Uterus (tissue), 3 donors: ENCODE measurements at regions not wholly inside any gene's neighbourhood (a gene's known extent, or its start where the extent isn't known, plus 50 kb on each side); places are given as distances from the start of the nearest gene placed in this dataset.
"Not testable (repeated sequence)": the region's sequence is repeated elsewhere in the genome, so short reads cannot be mapped to it uniquely, and the experiment has no call there.

Source experiments
- DNase-seq, 2 donors: peaks; one replicate each; pipeline ENCODE4 v3.0.0-alpha.2; 2019 to 2020
- H3K27ac ChIP-seq, 2 donors: fragments of 200-600 bp; sonication (generic); 1 replicate in 1 of 2; 2 replicates in 1 of 2; pipeline ENCODE4 v1.5.1; 2016 to 2018
- H3K27me3 ChIP-seq, 2 donors: fragments of 200-600 bp; sonication (generic); one replicate each; pipeline ENCODE4 v1.5.1; 2018 to 2019; ENCODE audit warnings: control low read depth in 1 of 2
- H3K36me3 ChIP-seq, 2 donors: fragments of 200-600 bp; sonication (generic); one replicate each; pipeline ENCODE4 v1.5.1; 2019; ENCODE audit warnings: control low read depth in 1 of 2
- H3K4me1 ChIP-seq, 2 donors: fragments of 200-600 bp; sonication (generic); one replicate each; pipeline ENCODE4 v1.5.1; 2018 to 2019; ENCODE audit warnings: control low read depth in 1 of 2
- H3K4me3 ChIP-seq, 2 donors: fragments of 200-600 bp; sonication (generic); 1 replicate in 1 of 2; 2 replicates in 1 of 2; pipeline ENCODE4 v1.5.1; 2018 to 2019; ENCODE audit warnings: mild to moderate bottlenecking in 1 of 2
- H3K9me3 ChIP-seq, 2 donors: fragments of 200-600 bp; sonication (generic); one replicate each; pipeline ENCODE4 v1.5.1; 2019; ENCODE audit warnings: control low read depth in 1 of 2
- CTCF ChIP-seq, 4 experiments: fragments of 200-600 bp in 2 of 4; fragments of 450-650 bp in 2 of 4; sonication (generic) in 2 of 4; IDR thresholded peaks; one replicate each; pipeline ENCODE4 v1.5.1; 2016 to 2019; ENCODE audit warnings: antibody characterized with exemption in 4 of 4, mild to moderate bottlenecking in 2 of 4, moderate library complexity in 1 of 4
- POLR2A ChIP-seq, 2 donors: fragments of 450-650 bp; IDR thresholded peaks; one replicate each; pipeline ENCODE4 v1.6.1; 2016; ENCODE audit warnings: antibody characterized with exemption in 2 of 2, mild to moderate bottlenecking in 1 of 2, moderate library complexity in 1 of 2
- intact Hi-C: fragments of 100-400 bp; cut with DNase I; formaldehyde crosslinking; loops from one replicate; pipeline ENCODE4 v1.15.1; 2023; ENCODE audit warnings: low total_unique reads
- donor health status: DM: yes; HTN: yes; CAD: no.

DNA sequence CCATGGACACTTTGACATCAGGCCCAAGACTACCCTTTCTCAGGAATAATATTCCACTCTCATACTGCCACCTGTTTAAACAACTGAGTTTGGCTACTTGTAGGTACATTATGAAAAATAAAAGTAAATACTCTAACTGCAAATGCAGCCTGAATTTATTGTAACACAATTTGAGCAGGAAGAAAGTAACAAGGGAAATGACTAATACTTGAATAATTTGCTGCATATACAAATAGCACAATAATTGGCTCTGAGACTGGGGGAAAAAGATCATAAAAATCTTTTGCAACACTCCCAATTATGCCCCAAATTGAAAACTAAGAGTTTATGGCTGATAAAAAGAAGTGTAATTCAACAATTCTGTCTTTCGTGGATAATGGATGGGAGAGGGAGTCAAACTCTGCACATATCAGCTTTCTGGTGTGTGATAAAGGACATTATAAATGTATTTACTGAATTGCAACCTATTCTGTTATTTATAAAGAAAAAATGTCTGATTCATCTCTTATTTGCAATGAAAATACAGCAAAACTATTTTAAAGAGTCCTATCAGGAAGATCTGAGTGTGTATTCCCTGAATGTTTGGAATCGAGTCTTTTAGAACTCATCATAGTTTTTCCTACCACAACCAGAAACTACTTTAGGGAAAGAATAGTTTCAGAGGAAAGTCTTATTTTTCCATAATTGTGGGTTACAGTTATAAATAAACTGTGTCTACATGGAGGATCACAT lies 359.0 kb downstream of the JRKL start:
- intact Hi-C loops, result no loop called here
- Histone ChIP-seq H3K4me3 (no peak overlapping the region), H3K27ac (no peak overlapping the region), H3K4me1 (no peaks in the 10 kb centered on the region), H3K27me3 (no peaks in the 10 kb centered on the region), H3K9me3 (no peaks in the 10 kb centered on the region), H3K36me3 (no peaks in the 10 kb centered on the region)
- no peak for TF ChIP-seq POLR2A (IDR thresholded peaks at IDR 0.05)
- TF ChIP-seq CTCF (IDR thresholded peaks at IDR 0.05), result no peak
- DNase-seq, result no peak

DNA sequence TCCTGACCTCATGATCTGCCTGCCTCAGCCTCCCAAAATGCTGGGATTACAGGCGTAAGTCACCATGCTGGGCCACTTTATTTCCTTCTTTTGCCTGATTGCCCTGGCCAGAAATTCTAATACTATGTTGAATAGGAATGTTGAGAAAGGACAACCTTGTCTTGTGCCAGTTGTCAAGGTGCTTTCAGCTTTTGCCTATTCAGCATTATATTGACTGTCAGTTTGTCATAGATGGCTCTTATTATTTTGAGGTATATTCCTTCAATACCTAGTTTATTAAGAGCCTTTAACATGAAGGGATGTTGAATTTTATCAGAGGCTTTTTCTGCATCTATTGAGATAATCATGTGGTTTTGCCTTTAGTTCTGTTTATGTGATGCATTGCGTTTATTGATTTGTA lies 362.0 kb downstream of the JRKL start:
- H3K4me3 ChIP-seq, intact Hi-C loops, H3K27ac ChIP-seq, H3K9me3 ChIP-seq, DNase-seq, H3K27me3 ChIP-seq, H3K4me1 ChIP-seq, H3K36me3 ChIP-seq: not testable (repeated sequence)

- Histone ChIP-seq H3K4me1 (no peaks in the 10 kb centered on the region), H3K36me3 (no peaks in the 10 kb centered on the region), H3K27ac (no peak overlapping the region), H3K27me3 (no peaks in the 10 kb centered on the region), H3K9me3 (no peaks in the 10 kb centered on the region), H3K4me3 (no peak overlapping the region)
- TF ChIP-seq CTCF (IDR thresholded peaks at IDR 0.05) (no peak), POLR2A (IDR thresholded peaks at IDR 0.05) (no peak)
- intact Hi-C loops, result no loop called here
- no peak for DNase-seq
These were observed 362.4 kb downstream of the JRKL start for GRCh38 chr11:96752221-96752620.

DNA sequence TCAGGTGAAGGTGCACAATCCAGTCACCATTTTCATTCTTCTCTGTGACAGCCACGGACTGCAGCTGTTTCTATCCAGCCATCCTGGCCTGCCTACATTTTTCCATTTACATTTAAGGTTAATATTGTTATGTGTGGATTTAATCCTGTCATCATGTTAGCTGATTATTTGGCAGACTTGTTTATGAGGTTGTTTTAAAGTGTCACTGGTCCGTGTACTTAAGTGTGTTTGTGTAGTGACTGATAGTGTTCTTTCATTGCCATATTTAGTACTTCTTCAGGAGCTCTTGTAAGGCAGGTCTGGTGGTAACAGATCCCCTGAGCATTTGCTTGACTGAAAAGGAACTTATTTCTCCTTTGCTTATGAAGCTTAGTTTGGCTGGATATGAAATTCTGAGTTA lies 364.2 kb downstream of the JRKL start:
- Histone ChIP-seq H3K27ac (no peak overlapping the region), H3K4me1 (no peaks in the 10 kb centered on the region), H3K4me3 (no peak overlapping the region), H3K36me3 (no peaks in the 10 kb centered on the region), H3K9me3 (no peaks in the 10 kb centered on the region), H3K27me3 (no peaks in the 10 kb centered on the region)
- TF ChIP-seq POLR2A (IDR thresholded peaks at IDR 0.05) (no peak), CTCF (IDR thresholded peaks at IDR 0.05) (no peak)
- intact Hi-C loops, result no loop called here
- DNase-seq, result no peak

DNA sequence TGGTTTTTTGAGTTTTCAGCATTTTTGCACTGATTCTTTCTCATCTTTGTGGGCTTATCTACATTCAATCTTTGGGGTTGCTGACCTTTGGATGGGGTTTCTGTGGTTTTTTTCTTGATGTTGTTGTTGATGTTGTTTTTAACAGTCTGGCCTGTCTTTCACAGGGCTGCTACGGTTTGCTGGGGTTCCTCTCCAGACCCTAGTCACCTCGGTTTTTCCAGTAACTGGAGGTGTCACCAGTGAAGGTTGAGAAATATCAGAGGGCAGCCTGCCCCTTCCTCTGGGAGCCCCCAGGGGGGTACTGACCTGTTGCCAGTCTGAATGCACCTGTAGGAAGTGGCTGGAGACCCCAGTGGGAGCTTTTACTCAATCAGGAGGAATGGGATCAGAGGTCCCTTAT lies 365.4 kb downstream of the JRKL start:
- TF ChIP-seq POLR2A (IDR thresholded peaks at IDR 0.05), result no peak
- TF ChIP-seq CTCF (IDR thresholded peaks at IDR 0.05), result no peak
- intact Hi-C loops, result no loop called here
- H3K9me3 ChIP-seq, result no peaks in the 10 kb centered on the region
- no peaks in the 10 kb centered on the region for H3K27me3 ChIP-seq
- no peak for DNase-seq
- H3K4me1 ChIP-seq, result no peaks in the 10 kb centered on the region
- H3K27ac ChIP-seq, result no peak overlapping the region
- H3K4me3 ChIP-seq, result no peak overlapping the region
- H3K36me3 ChIP-seq, result no peaks in the 10 kb centered on the region

GRCh38 chr11:96755752-96756151 lies 365.9 kb downstream of the JRKL start:
- H3K36me3 ChIP-seq, result no peaks in the 10 kb centered on the region
- intact Hi-C loops, result no loop called here
- no peaks in the 10 kb centered on the region for H3K9me3 ChIP-seq
- DNase-seq, result no peak
- no peaks in the 10 kb centered on the region for H3K27me3 ChIP-seq
- no peak for TF ChIP-seq POLR2A (IDR thresholded peaks at IDR 0.05)
- no peak for TF ChIP-seq CTCF (IDR thresholded peaks at IDR 0.05)
- H3K4me3 ChIP-seq, result no peak overlapping the region
- no peak overlapping the region for H3K27ac ChIP-seq
- no peaks in the 10 kb centered on the region for H3K4me1 ChIP-seq
